ENCODE measurements at regions not wholly inside any gene's neighbourhood (a gene's known extent, or its start where the extent isn't known, plus 50 kb on each side); places are given as distances from the start of the nearest gene placed in this dataset.

DNA sequence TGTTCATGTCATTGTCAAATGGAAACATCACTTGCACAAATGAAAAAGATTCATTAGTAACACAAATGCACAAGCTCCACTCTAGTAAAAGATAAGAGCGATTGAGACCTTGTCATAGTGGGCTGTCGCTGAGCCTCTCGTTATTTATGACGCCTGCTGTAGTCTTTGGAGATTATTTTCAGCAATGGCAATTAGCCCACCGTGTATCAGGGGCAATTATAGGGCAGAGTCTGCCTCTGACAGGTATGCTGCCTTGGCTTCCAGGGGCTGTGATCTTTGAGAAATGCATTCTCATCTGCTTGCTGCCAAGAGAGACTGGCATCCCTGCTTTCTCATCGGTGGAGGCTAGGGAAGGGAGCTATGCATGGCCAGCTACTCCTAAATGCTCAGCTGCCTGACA, 426.8 kb upstream of the CLINT1 start (continued):
- TF ChIP-seq, protein P1, sequence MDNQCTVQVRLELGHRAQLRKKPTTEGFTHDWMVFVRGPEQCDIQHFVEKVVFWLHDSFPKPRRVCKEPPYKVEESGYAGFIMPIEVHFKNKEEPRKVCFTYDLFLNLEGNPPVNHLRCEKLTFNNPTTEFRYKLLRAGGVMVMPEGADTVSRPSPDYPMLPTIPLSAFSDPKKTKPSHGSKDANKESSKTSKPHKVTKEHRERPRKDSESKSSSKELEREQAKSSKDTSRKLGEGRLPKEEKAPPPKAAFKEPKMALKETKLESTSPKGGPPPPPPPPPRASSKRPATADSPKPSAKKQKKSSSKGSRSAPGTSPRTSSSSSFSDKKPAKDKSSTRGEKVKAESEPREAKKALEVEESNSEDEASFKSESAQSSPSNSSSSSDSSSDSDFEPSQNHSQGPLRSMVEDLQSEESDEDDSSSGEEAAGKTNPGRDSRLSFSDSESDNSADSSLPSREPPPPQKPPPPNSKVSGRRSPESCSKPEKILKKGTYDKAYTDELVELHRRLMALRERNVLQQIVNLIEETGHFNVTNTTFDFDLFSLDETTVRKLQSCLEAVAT (IDR thresholded peaks at IDR 0.05): no peak
- no peak for TF ChIP-seq POLR2AphosphoS5 (IDR thresholded peaks at IDR 0.05; ENCODE audit: low read length)
- no peak for TF ChIP-seq HDAC2 (IDR thresholded peaks at IDR 0.05)
- TF ChIP-seq, protein P2, sequence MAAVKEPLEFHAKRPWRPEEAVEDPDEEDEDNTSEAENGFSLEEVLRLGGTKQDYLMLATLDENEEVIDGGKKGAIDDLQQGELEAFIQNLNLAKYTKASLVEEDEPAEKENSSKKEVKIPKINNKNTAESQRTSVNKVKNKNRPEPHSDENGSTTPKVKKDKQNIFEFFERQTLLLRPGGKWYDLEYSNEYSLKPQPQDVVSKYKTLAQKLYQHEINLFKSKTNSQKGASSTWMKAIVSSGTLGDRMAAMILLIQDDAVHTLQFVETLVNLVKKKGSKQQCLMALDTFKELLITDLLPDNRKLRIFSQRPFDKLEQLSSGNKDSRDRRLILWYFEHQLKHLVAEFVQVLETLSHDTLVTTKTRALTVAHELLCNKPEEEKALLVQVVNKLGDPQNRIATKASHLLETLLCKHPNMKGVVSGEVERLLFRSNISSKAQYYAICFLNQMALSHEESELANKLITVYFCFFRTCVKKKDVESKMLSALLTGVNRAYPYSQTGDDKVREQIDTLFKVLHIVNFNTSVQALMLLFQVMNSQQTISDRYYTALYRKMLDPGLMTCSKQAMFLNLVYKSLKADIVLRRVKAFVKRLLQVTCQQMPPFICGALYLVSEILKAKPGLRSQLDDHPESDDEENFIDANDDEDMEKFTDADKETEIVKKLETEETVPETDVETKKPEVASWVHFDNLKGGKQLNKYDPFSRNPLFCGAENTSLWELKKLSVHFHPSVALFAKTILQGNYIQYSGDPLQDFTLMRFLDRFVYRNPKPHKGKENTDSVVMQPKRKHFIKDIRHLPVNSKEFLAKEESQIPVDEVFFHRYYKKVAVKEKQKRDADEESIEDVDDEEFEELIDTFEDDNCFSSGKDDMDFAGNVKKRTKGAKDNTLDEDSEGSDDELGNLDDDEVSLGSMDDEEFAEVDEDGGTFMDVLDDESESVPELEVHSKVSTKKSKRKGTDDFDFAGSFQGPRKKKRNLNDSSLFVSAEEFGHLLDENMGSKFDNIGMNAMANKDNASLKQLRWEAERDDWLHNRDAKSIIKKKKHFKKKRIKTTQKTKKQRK (IDR thresholded peaks at IDR 0.05; ENCODE audit: low read depth, low read length): no peak
- TF ChIP-seq NR2C2 (IDR thresholded peaks at IDR 0.05; ENCODE audit: borderline replicate concordance, control insufficient read depth, insufficient read length, low read depth): no peak

DNA sequence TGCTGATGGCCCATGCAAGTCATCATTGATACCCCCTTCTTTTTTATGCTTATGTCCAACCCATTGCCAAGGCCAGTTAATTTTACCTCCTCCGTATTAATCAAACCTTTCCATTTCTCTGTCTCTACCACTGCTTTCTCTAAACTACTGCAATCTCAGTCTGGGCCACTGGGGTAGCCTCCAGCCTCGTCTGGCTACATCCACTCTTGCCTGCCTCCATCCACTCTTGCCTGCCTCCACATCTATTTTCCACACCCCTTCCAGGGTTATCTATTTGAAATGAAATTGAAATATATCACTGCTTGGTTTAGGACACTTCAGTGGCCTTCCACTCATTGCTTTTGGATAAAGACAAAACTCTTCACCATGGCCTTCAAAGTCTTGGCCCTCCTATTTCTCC, 425.3 kb upstream of the CLINT1 start:
- in situ Hi-C loops (cut with MboI): no loop called here
- POLR2A ChIA-PET: no interaction called here
- H3K9me3 ChIP-seq (replicated peaks; ENCODE audit: control insufficient read depth, insufficient read depth, low read length): no peaks in the 10 kb centered on the region

More for the DNA sequence above, 425.3 kb upstream of the CLINT1 start:
- Histone ChIP-seq H3K4me2 (ENCODE audit: control insufficient read depth, insufficient read depth) (no peak overlapping the region), H3K36me3 (ENCODE audit: control insufficient read depth in 2 of 2, insufficient read depth in 2 of 2, low read length in 1 of 2) (no peaks in the 10 kb centered on the region), H3K27me3 (replicated peaks in 1 of 2; ENCODE audit: control insufficient read depth in 2 of 2, insufficient read depth in 2 of 2, low read length in 1 of 2) (no peaks in the 10 kb centered on the region), H3K9ac (ENCODE audit: control insufficient read depth, insufficient read depth, low read length) (no peak overlapping the region), H3K4me3 (no peak overlapping the region), H3K27ac (ENCODE audit: control insufficient read depth, insufficient read depth) (no peak overlapping the region), H4K20me1 (ENCODE audit: control insufficient read depth, insufficient read depth) (no peaks in the 10 kb centered on the region), H3K4me1 (ENCODE audit: control insufficient read depth, insufficient read depth, low read length) (no peaks in the 10 kb centered on the region), H2AFZ (ENCODE audit: control insufficient read depth, low read depth, low read length) (no peak overlapping the region), H3K79me2 (ENCODE audit: control insufficient read depth, insufficient read depth, low read length) (no peaks in the 10 kb centered on the region)
- ATAC-seq (no peak), DNase-seq (ENCODE audit: low read depth, low spot score) (no peak), FAIRE-seq (no peak)
- no peak for TF ChIP-seq RAD51 (IDR thresholded peaks at IDR 0.05)
- TF ChIP-seq HDAC6 (IDR thresholded peaks at IDR 0.05; ENCODE audit: unreplicated experiment): no peak
- ChIA-PET CTCF (no interaction called here), SMC1A (ENCODE audit: uncharacterized antibody, unreplicated experiment) (interaction anchor here (1.1 kb wide), 1 partner anchor 10 kb away, joined by 3 read pairs; no protein-coding TSS in a partner anchor), RAD21 (ENCODE audit: unreplicated experiment) (no interaction called here)
- 25% methylated on average over 2 of the region's 2 CpGs for WGBS (ENCODE audit: insufficient coverage, insufficient replicate concordance, low lambda C conversion rate, missing lambda C conversion rate)
- intact Hi-C loops (cut with micrococcal nuclease; ENCODE audit: unreplicated experiment): no loop called here
- no TSS peak for BruUV-seq (replicated peaks)
